HL-60 (cell line): ENCODE measurements at regions not wholly inside any gene's neighbourhood (a gene's known extent, or its start where the extent isn't known, plus 50 kb on each side); places are given as distances from the start of the nearest gene placed in this dataset.

ENCODE experiments used
- DNase-seq, 2 experiments: peaks; one replicate each; pipeline ENCODE4 v3.0.0-alpha.2; 2010 to 2020; ENCODE audit warnings: low read depth in 1 of 2, low spot score in 1 of 2
- H3K27ac ChIP-seq: fragments of 250-450 bp; sonication (Bioruptor Pico); replicated peaks from 2 replicates; pipeline ENCODE4 v1.5.1; 2020; ENCODE audit warnings: mild to moderate bottlenecking, moderate library complexity
- H3K27me3 ChIP-seq: fragments of 250-450 bp; sonication (Bioruptor Pico); 2 replicates; pipeline ENCODE4 v1.5.1; 2021; ENCODE audit warnings: mild to moderate bottlenecking, moderate library complexity; ENCODE audit not compliant: insufficient read depth, poor library complexity, severe bottlenecking
- H3K4me3 ChIP-seq: replicated peaks from 2 replicates; pipeline ENCODE4 v1.5.1; 2011; ENCODE audit warnings: mild to moderate bottlenecking, control low read depth, low read length; ENCODE audit not compliant: insufficient read depth
- CTCF ChIP-seq: IDR thresholded peaks from one replicate; pipeline ENCODE4 v1.5.1; 2011; ENCODE audit warnings: low read length, control low read depth, inconsistent platforms; ENCODE audit not compliant: insufficient read depth
- GABPA ChIP-seq: IDR thresholded peaks from 2 replicates; pipeline ENCODE4 v1.6.1; 2012; ENCODE audit warnings: low read depth
- POLR2AphosphoS5 ChIP-seq: IDR thresholded peaks from 2 replicates; pipeline ENCODE4 v1.6.1; 2012; ENCODE audit warnings: low read depth
- REST ChIP-seq: IDR thresholded peaks from 2 replicates; pipeline ENCODE4 v1.6.1; 2012; ENCODE audit warnings: low read depth; ENCODE audit not compliant: insufficient replicate concordance
- SPI1 ChIP-seq: IDR thresholded peaks from 2 replicates; pipeline ENCODE4 v1.6.1; 2012; ENCODE audit warnings: low read depth, mild to moderate bottlenecking, borderline replicate concordance

GRCh38 chr5:135133698-135134515 is 99.9 kb upstream of the PITX1 start:
- Histone ChIP-seq H3K4me3 (no peak overlapping the region), H3K27ac (no peak overlapping the region), H3K27me3 (no peaks in the 10 kb centered on the region)
- TF ChIP-seq REST (no peak), CTCF (no peak), GABPA (no peak), SPI1 (no peak), POLR2AphosphoS5 (peak; percentile 64; the same call in 1 of the 2 replicates)
- DNase-seq: no peak

GRCh38 chr5:135133181-135133580 is 99.2 kb upstream of the PITX1 start:
- TF ChIP-seq GABPA (no peak), POLR2AphosphoS5 (no peak), REST (no peak), CTCF (no peak), SPI1 (no peak)
- H3K4me3 ChIP-seq: no peak overlapping the region
- DNase-seq: no peak
- no peaks in the 10 kb centered on the region for H3K27me3 ChIP-seq
- no peak overlapping the region for H3K27ac ChIP-seq

- no peaks in the 10 kb centered on the region for H3K27me3 ChIP-seq
- no peak overlapping the region; the same call in 1 of the 2 replicates for H3K27ac ChIP-seq
- no peak overlapping the region for H3K4me3 ChIP-seq
- peak in 1 of 2 experiments; percentile 57 for DNase-seq
- TF ChIP-seq REST: no peak
- no peak for TF ChIP-seq SPI1
- TF ChIP-seq POLR2AphosphoS5: no peak
- no peak for TF ChIP-seq CTCF
- TF ChIP-seq GABPA: no peak
Measured at GRCh38 chr5:135131801-135132680, 98.0 kb upstream of the PITX1 start.
